GM18907 (cell line): ENCODE measurements at regions not wholly inside any gene's neighbourhood (a gene's known extent, or its start where the extent isn't known, plus 50 kb on each side); places are given as distances from the start of the nearest gene placed in this dataset.

Source experiments
- ATAC-seq: cut with Tn5 transposase; IDR thresholded peaks from one replicate; pipeline ENCODE4 v1.9.1; 2021; ENCODE audit warnings: mild to moderate bottlenecking, moderate library complexity; ENCODE audit not compliant: unreplicated experiment

DNA sequence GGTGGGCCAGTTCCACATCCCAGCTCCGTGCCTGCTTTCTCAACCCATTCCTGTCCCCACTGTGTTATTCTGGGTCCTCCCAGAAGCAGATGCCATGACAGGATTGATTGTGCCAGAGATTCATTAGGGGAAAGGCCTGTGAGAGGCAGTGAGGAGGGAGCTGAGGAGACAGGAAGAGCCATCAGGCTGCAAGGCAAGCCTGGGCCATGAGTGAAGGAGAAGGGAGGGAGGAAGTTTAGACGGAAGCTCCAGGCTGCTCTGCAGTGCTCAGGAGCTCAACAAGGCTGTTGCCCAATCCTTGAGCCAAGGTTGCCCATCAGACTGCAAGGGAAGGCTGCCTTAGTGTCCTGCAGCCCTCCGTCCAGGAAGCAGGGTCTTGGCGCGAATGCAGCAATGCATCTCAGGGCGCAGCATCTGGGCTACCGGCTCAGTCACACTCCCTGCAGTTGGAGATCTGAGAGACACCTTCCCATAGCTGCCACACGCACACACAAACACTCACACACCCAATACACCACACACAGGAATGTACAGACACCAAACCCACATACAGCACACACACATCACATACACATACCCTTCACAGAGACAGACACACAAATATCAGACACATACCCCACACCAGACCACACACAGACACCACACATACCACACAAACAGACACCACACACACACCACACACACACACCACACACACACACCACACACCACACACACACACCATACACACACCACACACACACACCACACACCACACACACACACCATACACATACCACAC is 139.5 kb upstream of the NDUFV2 start:
- ATAC-seq: no peak

DNA sequence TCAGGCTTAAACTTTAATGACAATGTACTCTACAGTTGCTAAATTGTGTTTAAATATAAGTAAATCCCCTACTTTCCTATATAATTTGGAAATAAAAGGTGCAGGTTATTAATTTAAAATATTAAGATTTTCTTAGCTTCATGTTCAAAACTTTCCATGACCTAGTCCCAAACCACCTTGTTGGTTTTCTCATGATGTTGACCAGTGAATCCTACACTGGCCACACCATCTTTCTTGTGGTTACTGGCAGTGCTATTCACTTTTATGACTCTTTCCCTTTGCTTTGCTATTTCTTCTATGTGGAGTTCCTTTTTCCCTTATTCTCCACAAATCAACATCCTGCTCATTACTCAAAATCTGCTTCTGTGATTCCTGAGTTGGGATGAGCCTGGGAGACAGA is 138.6 kb upstream of the NDUFV2 start:
- ATAC-seq: no peak

DNA sequence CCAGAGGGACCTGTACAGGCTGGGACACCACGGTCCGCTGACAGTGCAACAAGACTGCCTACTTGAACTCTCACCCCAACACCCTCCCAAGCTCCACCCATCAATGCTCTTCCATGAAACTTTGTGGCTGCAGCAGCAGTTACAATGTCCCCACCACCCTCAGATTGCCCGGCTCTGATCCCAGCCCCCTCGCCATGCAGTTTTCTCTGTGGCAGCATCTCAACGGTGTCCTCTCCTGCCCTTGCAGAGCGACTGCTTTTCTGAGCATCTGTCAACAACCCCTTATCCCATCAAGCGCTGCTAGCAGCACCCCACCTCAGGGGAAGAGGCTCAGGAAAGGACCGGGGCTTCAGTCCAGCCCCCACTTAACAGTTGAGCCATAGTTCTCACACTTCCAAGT is 137.1 kb upstream of the NDUFV2 start:
- ATAC-seq: no peak

DNA sequence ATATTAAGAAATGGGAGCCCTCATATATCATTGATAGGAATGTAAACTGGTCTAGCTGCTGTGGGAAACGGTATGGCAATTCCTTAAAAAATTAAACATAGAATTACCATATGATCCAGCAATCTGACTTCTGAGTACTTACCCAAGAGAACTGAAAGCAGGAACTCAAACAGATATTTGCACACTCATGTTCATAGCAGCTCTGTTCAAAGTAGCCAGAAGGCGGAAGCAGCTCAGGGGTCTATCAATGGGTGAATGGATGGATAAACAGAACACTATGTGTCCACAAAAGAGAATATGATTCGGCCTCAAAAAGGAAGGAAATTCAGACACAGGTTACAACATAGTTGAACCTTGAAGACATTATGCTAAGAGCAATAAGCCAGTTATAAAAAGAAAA is 135.7 kb upstream of the NDUFV2 start:
- ATAC-seq: no peak

DNA sequence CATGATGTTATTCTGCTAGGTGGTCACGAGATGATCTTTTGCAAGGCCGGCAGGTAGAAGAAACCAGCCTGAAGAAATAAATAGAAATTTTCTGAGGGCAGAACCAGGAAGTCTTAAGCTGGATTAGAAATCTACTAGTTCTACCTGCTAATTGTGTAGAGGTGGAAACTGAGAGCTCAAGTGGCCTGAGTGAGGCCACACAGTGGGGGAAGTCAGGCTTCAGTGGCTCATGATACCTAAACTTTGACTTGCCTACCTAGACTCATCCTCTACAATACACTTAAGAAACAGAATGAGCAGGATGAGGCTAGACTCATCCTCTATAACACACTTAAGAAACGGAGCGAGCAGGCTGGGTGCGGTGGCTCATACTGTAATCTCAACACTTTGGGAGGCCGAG is 134.9 kb upstream of the NDUFV2 start:
- no peak for ATAC-seq

DNA sequence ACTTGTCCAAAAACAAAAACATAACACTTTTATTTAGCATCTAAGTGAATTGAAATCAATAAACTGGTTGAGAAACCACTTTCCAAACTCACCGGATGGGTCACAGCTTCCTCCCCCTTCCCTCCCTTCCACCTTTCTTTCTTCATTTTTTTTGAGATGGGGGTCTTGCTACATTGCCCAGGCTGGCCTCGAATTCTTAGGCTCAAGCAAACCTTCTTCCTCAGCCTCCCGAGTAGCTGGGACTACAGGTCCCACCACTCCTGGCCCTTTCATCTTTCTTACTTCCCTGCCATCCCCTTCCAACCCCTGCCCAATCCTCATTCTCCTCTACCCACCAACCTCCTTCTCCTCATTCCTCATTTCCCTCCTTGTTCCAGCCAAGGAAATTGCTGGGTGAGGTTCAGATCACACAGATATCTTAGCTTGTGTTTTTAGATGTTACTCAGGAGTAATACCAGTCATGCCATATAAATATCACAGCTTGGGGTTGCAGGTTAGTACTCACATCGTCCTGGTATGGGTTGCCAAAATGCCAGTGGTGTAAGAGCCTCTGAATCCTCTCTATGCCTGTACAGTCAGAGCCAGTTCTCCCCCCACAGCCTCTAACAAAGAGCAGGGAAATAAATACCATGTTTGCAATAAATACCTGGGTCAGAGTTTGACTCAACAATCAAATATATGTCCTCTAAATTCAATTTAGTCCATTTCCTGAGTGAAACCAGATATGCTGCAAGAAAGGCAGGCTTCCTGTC is 132.7 kb upstream of the NDUFV2 start:
- ATAC-seq: no peak

DNA sequence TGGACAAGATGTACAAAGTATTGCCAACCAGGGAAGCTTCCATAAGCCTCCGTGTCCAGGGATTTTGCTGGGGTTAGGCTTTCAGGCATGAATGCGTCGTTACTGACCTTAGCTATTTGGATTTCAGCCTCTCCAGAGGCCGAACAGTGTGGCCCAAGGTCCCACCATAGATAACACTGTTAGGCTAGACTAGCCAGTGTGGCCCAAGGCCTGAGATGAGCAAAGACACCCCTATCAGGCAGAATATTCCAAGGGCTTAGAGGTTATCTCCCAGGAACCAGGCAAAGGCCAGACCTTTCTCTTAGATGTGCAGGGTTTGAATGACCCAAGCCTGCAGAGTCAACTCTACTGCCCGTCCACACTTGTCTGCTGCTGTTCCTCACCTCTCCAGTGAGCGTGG is 131.7 kb upstream of the NDUFV2 start:
- no peak for ATAC-seq

DNA sequence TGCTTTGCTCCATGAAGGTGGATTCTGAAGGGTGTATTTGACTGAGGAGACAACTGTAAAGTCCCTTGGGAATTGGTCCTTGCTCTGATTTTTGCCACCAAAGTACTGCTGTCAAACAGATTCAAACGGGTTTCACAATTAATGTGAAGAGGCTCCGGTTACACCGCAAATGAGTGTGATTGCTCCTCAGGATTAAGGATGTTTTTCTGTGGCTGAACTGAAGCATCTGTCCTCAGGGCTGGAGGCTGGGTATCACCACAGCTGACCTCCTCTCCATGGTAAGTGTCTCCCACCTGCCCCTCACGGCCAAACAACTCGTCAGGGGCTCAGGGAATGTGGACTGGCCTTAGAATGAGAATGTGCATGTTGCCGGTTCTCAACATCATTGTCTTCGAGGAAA is 130.4 kb upstream of the NDUFV2 start:
- no peak for ATAC-seq

DNA sequence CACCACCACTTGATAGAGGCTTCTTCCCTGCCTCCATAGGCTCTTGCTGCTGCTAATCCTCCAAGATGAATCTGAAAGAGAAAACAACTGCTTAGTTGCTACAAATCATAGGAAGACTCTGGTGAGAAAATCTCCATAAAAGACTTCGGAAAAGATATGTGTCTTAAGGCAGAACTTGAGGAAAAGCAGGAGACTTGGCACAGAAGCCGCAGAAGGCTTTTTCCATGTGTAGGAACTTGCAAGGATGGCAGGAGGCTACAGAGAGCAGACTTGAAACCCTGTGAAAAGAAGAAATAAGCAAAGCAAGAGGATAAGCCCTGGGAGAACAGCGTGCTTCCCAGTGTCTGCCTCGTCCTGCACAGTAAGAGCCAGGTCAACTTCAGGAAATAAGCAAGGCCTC is 128.2 kb upstream of the NDUFV2 start:
- ATAC-seq: no peak

DNA sequence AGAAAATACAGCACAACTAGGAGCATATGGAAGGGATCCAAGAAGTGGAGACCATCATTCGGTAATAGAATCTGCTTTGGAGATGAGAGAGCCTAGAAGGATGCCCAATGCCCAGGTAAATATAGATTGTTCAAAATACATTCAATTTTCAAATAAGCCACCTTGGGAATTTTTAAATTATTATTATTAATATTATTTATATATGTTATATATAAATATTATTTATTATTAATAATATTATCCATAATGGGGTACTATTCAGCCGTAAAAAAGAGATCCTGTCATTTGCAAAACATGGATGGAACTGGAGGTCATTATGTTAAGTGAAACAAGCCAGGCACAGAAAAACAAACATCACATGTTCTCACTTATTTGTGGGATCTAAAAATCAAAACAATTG is 127.8 kb upstream of the NDUFV2 start:
- ATAC-seq: no peak

DNA sequence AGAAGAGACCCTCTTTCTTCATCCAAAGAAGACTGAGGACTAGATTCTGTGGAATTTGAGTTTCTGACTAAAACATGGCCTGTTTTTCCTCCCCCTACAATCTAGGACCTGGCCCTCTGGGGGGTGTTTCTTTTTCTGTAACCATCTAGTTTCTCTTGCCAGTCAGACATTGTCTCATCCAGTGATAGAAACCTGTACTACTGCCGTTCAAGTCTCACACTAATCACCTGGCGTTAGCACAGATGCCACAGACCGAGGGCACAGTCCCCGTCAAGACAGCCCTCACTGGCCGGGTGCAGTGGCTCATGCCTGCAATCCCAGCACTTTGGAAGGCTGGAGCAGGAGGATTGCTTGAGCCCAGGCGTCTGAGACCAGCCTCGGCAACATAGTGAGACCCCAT is 126.9 kb upstream of the NDUFV2 start:
- ATAC-seq: no peak

DNA sequence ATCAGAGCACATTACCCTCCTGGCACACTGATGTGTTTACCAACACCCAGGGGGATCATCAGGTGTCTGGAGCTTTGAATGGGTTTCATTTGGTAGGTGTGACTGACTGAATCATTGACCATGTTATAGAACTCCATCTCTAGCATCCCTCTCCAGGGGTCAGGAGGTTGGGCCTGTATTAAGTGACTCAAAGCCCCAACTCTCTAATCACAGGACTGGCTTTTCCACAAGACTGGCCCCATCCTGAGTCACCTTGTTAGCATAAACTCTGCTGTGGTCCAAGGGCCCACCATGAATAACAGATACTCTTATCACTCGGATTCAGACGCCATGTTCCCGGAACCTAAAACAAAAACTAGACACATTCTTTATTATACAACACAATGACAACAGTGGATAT is 125.9 kb upstream of the NDUFV2 start:
- no peak for ATAC-seq

DNA sequence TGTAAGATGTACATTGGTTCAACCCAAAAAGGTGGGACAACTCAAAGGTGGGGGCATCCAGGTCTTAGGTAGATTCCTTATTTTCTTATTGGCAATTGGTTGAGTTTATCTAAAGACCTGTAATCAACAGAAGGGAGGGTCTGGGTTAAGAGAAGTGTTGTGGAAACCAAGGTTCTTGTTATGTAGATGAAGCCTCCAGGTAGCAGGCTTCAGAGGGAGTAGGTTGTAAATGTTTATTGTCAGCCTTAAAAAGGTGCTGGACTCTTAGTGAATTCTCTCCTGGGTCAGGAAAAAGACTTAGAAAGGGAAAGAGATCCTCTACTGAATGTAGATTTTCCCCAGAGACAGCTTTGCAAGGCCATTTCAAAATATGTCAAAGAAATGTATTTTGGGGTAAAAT is 125.3 kb upstream of the NDUFV2 start:
- no peak for ATAC-seq

DNA sequence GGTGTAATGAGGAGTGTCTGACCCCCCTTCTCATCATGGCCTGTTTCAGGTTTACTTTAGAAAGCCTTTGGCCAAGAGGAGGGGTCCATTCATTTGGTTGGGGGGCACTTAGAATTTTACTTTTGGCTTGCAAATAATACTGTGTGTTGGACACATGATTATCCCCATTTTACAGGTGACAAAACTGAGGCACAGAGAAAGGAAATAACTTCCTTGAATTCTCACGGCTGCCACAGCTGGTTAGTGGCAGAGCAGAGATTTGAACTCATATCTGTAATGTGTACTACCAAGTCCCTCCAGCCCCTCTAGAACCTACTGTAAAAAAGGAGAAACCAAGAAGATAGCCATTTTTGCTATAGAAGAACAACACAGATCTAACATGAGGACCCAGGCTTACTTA is 124.8 kb upstream of the NDUFV2 start:
- no peak for ATAC-seq

DNA sequence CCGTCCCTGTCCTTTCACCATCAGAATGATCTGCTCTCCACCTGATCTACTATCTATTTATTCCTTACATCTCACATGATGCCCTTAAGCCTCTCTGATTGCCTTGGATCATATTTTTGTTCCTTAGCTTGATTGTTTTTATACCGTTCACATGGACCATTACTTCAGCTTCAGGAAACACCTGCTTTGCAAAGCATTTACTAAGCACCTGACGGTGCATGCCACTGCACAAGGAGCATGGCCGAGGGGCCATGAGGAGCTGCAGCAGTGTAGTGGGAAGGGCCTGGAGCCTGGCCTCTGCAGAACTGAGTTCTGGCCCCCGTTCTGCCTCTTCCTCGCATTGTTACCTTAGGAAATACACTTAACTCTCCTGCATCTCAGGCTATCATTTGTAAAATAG is 124.1 kb upstream of the NDUFV2 start:
- ATAC-seq: no peak

DNA sequence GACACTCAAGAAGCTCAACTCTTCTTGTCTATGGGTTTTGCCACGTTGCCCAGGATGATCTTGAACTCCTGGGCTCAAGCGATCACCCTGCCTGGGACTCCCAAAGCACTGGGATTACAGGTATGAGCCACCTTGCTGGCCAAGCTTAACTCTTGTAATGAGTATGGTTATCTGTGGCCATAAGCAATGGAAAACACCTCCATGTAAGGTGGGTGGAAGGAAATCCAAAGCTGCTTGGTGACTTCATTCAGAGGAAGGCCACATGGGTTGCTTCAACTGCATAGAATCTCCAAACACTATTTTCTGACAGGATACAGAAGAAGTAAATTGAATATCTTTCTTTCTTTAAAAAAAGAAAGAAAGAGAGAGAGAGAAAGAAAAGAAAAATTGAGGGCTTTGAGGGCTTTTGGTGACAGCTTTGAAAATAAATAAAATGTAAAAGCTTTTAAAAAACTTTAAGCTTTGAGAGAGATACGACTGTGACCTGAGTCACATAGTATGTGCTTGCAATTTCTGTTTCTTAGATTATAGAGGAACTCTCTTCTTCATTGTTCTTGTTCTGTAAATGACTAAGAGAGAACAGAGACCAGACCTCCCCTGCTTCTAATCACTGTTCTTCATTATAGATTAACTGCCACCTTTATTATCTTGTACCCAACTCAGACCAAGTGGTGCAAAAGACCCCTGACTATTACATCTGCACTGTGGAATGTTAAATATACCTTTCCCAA is 123.1 kb upstream of the NDUFV2 start:
- no peak for ATAC-seq

DNA sequence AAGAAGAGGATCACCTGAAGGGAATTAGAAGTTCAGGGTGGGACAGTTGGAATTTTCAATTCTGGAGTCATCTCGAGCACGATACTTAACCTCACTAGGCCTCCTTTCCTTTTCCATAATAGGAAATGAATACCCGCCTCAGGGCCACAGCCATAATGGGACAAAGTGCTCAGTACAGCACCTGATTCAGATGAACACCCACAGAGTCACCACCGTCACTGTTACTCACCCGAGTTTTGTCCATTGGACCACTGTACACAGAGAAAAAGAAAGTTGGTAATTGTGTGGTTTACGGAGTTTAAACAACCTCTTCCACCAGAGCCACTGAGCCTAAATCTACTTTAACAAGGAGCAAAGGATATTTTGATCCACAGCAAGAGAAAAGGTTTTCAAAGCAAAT is 122.0 kb upstream of the NDUFV2 start:
- no peak for ATAC-seq

DNA sequence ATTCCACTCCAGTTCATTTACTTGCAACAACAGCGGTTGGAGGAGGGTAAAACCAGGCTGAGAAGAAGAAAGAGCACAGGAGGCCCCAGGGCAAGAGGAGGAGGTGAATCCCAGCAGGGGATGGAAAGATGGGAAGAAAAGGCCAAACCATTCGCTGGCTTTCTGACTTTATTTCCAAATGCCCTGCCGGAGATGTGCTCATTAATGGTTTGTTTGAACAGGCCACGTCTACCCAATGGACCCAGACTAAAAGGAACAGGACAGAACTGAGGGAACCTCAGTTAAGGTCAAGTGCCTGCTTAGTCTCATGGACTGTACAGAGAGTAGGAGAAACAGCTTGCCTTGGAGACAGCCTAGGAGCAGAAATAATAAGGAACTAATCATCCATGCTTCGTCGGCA is 121.6 kb upstream of the NDUFV2 start:
- no peak for ATAC-seq

DNA sequence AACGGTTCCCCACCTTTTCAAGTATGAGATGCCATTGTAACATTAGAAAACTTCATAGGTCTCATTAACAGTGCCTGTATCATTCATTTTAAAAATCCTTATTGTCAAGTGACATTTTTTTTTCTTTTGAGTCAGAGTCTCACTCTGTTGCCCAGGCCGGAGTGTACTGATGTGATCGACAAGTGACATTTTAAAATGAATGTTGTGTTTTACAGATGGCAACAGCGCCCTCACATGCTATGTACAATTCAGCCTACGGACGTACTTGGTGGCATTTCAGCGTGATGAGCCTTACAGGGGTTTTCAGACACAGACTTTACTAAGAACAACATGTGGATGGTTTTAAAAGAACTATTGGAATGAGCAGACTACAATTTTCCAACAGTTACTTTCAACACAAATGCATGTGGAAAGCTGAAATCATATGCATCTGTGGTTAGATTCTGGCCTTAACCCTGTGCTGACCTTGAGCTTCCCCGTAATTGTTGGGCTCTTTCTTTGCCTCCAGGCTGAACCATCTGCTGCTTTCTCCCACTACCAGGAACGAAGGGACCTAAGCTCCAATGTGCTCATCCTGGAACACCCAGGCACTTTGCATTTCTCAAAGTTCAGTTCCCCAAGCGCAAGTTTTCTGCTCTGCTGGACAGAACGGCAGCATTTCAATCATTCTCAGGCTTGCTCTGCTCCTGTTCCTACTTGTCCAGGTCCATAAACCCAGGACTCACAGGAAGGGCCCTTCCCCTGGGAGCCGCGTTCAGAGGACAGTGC is 119.9 kb upstream of the NDUFV2 start:
- no peak for ATAC-seq

DNA sequence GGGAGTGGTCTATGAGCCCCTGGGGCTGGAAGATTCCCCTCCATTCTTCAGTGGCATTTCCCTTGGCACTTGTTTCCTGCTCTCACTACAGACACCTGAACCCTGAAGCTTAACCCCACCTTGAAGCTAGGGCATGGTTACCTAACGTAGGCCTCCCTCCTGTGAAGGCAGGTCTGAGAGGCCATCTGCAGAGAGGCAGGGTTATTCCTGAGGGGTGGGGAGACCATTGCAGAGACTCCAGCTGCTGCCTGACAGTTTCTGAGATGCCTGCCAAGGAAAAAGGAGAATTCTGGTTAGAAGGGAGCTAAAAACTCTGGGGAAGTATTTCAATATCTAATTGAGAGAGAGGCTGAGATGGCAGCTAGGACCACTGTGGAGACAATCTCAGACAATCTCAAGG is 119.3 kb upstream of the NDUFV2 start:
- ATAC-seq: no peak

DNA sequence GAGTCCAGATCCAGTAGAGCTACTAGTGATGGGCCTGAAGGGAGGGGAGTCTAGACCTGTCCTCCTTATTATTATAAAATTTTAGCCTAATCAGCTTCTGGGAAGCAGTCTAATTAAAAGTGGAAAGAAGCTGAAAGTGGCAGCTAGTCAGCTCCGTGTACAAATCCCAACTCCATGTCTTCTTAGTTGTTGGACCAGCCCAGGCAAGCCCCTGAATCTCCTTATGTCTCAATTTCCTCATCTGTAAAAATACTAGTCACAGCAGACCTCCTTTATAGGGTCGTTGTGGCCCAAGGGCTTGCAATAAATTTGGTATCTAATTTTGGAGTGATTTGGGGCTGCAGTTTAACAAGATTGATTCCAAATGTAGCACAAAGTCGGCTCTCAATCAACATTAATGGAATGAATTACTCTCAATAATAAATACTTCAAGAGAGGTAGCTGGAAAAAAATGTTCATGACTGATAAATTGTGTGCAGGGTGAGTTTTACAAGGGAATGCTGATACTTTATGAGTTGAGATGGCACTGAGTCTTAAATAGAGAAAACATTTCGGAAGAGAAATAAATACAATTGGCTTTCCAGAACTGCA is 118.3 kb upstream of the NDUFV2 start:
- ATAC-seq: no peak
